Mesothelial cell of epicardium (in vitro differentiated cells): ENCODE measurements at regions not wholly inside any gene's neighbourhood (a gene's known extent, or its start where the extent isn't known, plus 50 kb on each side); places are given as distances from the start of the nearest gene placed in this dataset.

ENCODE experiments used
- DNase-seq, 2 experiments: peaks; one replicate each; pipeline ENCODE4 v3.0.0; 2021; ENCODE audit warnings: low spot score in 2 of 2; ENCODE audit not compliant: unreplicated experiment in 2 of 2
- H3K27ac Mint-ChIP-seq: 2 replicates; pipeline ENCODE4 v1.8.0; 2021; ENCODE audit warnings: mixed read lengths
- H3K27me3 Mint-ChIP-seq: 2 replicates; pipeline ENCODE4 v1.8.0; 2021; ENCODE audit warnings: low read depth, mixed read lengths
- H3K36me3 Mint-ChIP-seq: 2 replicates; pipeline ENCODE4 v1.8.0; 2021; ENCODE audit warnings: mixed read lengths
- H3K4me1 Mint-ChIP-seq: 2 replicates; pipeline ENCODE4 v1.8.0; 2021; ENCODE audit warnings: mixed read lengths
- H3K4me3 Mint-ChIP-seq: 2 replicates; pipeline ENCODE4 v1.8.0; 2021; ENCODE audit warnings: mild to moderate bottlenecking, moderate library complexity, mixed read lengths
- H3K9me3 Mint-ChIP-seq: 2 replicates; pipeline ENCODE4 v1.8.0; 2021; ENCODE audit warnings: mixed read lengths
- TF ChIP-seq, protein P1 (sequence below): fragments of 200-600 bp; sonication (generic); IDR thresholded peaks from one replicate; pipeline ENCODE4 v1.5.0; 2021; ENCODE audit warnings: antibody characterized with exemption; ENCODE audit not compliant: unreplicated experiment

DNA sequence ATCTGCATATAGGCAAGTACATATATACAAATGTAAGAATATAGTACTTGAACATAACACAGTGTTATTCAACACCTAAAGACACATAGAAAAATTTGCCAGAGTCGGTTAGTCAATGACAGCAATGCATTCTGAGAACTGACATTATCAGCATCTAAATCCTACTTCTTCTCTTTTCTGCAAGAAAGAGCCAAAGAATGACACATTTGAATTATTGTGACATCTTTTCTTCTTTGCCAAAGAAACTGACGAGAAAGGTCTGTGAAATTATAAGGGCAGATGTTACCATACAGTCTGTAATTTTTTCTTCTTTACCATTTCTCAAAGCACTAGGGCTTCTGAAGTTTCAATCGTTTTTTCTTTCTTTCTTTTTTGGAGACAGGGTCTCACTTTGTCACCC is 350.9 kb upstream of the NBEA start:
- DNase-seq, result no peak
- TF ChIP-seq, protein P1, sequence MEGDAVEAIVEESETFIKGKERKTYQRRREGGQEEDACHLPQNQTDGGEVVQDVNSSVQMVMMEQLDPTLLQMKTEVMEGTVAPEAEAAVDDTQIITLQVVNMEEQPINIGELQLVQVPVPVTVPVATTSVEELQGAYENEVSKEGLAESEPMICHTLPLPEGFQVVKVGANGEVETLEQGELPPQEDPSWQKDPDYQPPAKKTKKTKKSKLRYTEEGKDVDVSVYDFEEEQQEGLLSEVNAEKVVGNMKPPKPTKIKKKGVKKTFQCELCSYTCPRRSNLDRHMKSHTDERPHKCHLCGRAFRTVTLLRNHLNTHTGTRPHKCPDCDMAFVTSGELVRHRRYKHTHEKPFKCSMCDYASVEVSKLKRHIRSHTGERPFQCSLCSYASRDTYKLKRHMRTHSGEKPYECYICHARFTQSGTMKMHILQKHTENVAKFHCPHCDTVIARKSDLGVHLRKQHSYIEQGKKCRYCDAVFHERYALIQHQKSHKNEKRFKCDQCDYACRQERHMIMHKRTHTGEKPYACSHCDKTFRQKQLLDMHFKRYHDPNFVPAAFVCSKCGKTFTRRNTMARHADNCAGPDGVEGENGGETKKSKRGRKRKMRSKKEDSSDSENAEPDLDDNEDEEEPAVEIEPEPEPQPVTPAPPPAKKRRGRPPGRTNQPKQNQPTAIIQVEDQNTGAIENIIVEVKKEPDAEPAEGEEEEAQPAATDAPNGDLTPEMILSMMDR, result no peak
- H3K36me3 Mint-ChIP-seq, result no peaks in the 10 kb centered on the region
- H3K27me3 Mint-ChIP-seq, result no peaks in the 10 kb centered on the region
- peaks cover 4% of the 10 kb centered on the region for H3K4me1 Mint-ChIP-seq
- H3K9me3 Mint-ChIP-seq, result peaks cover 8% of the 10 kb centered on the region
- no peak overlapping the region for H3K27ac Mint-ChIP-seq
- H3K4me3 Mint-ChIP-seq, result no peak overlapping the region

DNA sequence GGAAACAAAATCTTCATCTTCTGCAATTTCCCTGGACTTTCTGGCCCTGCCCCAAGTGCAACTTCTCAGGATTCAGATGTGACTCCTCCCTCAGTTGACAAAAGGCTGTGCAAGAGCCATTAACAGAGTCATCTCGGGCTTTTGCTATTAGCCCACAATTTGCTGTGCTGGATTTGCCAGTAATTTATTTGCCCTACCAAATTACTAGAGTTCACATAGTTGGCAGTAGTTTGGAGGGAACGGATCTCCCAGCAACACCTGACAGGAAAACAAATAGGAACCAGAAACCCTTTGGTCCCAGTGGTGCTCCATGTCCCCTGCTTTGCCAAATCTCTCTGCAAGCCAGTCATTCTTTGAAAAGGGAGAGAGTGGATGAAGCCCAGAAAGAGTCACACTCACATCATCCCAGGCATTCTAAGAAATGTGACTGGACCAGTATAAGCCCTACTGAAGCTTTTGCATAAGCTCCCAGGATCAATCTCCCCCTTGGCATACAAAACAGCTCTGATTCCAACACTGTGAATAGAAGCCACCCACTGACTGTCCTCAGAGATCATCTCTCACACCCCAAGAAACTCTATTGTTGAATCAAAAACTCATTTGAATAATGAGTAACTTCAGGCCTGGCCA is 350.1 kb upstream of the NBEA start:
- Mint-ChIP-seq H3K27me3 (no peaks in the 10 kb centered on the region), H3K4me3 (no peak overlapping the region), H3K36me3 (peaks cover 7% of the 10 kb centered on the region), H3K9me3 (peaks cover 13% of the 10 kb centered on the region), H3K4me1 (peaks cover 4% of the 10 kb centered on the region), H3K27ac (no peak overlapping the region)
- no peak for DNase-seq
- TF ChIP-seq, protein P1, result no peak

DNA sequence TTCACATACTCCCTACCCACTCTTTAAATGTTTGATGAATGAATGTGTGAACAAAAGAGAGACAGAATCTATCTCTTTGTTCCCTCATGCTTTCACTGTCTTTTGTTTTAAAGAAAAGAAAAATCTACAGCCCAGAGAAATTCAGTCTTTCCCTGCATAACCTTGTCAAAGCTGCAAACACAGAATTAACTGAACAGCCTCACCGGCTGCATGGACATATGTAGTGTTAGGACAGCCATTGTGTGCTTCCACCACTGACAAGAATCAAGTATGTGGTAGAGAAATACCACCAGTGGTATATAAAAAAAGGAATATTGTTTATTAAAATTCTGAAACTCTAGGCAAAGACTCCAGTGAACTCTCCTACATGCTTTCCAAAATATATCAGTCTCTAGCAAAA is 348.4 kb upstream of the NBEA start:
- peaks cover 9% of the 10 kb centered on the region for H3K36me3 Mint-ChIP-seq
- DNase-seq, result no peak
- TF ChIP-seq, protein P1, result no peak
- H3K27ac Mint-ChIP-seq, result no peak overlapping the region
- H3K9me3 Mint-ChIP-seq, result peaks cover 24% of the 10 kb centered on the region
- peaks cover 4% of the 10 kb centered on the region for H3K4me1 Mint-ChIP-seq
- no peak overlapping the region for H3K4me3 Mint-ChIP-seq
- H3K27me3 Mint-ChIP-seq, result no peaks in the 10 kb centered on the region

DNA sequence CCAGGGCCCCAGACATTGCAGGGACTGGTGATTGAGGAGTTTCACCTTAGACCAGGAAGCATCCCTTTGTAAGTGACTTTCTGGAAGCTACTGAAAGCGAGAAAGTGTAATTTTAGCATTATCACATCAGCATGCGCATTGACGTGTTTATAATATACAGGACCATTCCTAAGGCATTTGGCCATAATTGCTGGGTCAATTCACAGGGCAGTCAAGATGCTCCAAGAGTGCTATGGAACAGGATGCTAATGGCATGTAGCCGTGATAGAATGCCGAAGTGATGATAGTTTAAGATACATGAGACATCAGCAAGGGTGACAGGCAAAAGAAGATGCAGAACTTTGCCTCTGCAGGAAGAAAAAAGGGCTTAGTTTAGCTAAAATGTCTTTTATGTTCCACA is 347.6 kb upstream of the NBEA start:
- Mint-ChIP-seq H3K27me3 (no peaks in the 10 kb centered on the region), H3K36me3 (peaks cover 9% of the 10 kb centered on the region), H3K4me3 (no peak overlapping the region), H3K27ac (no peak overlapping the region), H3K9me3 (peaks cover 24% of the 10 kb centered on the region), H3K4me1 (peaks cover 4% of the 10 kb centered on the region)
- TF ChIP-seq, protein P1, result no peak
- DNase-seq, result no peak

DNA sequence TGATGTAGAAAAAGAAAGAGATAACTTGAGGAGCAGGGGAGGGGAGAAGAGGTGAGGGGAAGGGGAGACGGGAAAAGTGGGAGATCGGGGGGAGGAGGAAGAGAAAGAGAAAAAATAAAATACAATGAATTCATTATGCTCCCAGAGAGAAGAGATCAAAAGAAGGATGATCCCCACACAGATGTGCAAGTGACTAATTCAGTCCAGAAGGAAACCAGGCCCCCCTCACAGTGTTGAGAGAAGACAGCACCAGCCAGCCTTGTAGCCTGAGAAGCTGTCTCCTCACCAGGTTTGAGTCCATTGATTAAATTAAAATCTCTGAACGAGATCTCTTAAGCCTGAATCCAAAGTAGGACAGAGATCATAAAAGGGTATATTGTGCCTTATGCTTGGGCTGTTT is 333.7 kb upstream of the NBEA start:
- no peak overlapping the region for H3K27ac Mint-ChIP-seq
- no peaks in the 10 kb centered on the region for H3K27me3 Mint-ChIP-seq
- peaks cover 11% of the 10 kb centered on the region for H3K4me1 Mint-ChIP-seq
- no peak for DNase-seq
- no peak overlapping the region for H3K4me3 Mint-ChIP-seq
- H3K9me3 Mint-ChIP-seq, result peaks cover 8% of the 10 kb centered on the region
- no peaks in the 10 kb centered on the region for H3K36me3 Mint-ChIP-seq
- TF ChIP-seq, protein P1, result no peak

DNA sequence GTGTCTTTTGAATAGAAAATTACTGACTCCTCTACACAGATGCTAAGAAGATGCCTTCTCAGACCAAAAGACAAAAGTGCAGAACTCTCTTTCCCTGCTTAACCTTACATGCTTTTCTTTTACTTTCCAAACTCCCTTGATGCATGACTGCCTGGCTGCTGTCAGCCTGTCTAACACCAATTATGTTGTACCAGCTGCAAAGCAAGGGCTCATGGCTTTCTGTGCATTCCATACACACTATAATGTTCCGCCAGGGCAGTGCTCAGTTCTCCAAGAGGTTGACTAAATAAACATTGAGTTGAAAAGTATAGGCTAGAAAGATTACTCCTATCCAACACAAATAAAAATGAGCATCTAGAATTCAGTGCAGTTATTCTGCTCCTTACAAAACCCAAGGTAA is 330.4 kb upstream of the NBEA start:
- H3K4me3 Mint-ChIP-seq, result no peak overlapping the region
- no peaks in the 10 kb centered on the region for H3K36me3 Mint-ChIP-seq
- H3K9me3 Mint-ChIP-seq, result peaks cover 4% of the 10 kb centered on the region
- TF ChIP-seq, protein P1, result no peak
- peak overlapping the region; percentile 15 for H3K27ac Mint-ChIP-seq
- H3K27me3 Mint-ChIP-seq, result no peaks in the 10 kb centered on the region
- no peak for DNase-seq
- H3K4me1 Mint-ChIP-seq, result peaks cover 11% of the 10 kb centered on the region
